Esophagus muscularis mucosa (tissue), 4 donors: ENCODE measurements at regions not wholly inside any gene's neighbourhood (a gene's known extent, or its start where the extent isn't known, plus 50 kb on each side); places are given as distances from the start of the nearest gene placed in this dataset.

Experiments used
- DNase-seq: peaks from one replicate; pipeline ENCODE4 v3.0.0-alpha.2; 2017; ENCODE audit errors: extremely low spot score
- H3K27ac ChIP-seq, 4 donors: fragments of 200-600 bp; sonication (generic); replicated peaks in 1 of 4; 1 replicate in 3 of 4; 2 replicates in 1 of 4; pipeline ENCODE4 v1.5.1; 2016 to 2019; ENCODE audit warnings: mild to moderate bottlenecking in 1 of 4
- H3K27me3 ChIP-seq, 4 donors: fragments of 200-600 bp; sonication (generic); one replicate each; pipeline versions ENCODE4 v1.5.1 to v1.6.0; 2016 to 2019
- H3K36me3 ChIP-seq, 4 donors: fragments of 200-600 bp; sonication (generic); one replicate each; pipeline ENCODE4 v1.5.1; 2016 to 2019
- H3K4me1 ChIP-seq, 4 donors: fragments of 200-600 bp; sonication (generic); one replicate each; pipeline ENCODE4 v1.5.1; 2016 to 2019
- H3K4me3 ChIP-seq, 4 donors: fragments of 200-600 bp; sonication (generic); 1 replicate in 2 of 4; 2 replicates in 2 of 4; pipeline ENCODE4 v1.5.1; 2016 to 2019; ENCODE audit warnings: mild to moderate bottlenecking in 4 of 4, moderate library complexity in 1 of 4
- H3K9me3 ChIP-seq, 4 donors: fragments of 200-600 bp; sonication (generic); 1 replicate in 3 of 4; 2 replicates in 1 of 4; pipeline ENCODE4 v1.5.1; 2016 to 2019
- CTCF ChIP-seq, 3 experiments: fragments of 200-600 bp in 2 of 3; fragments of 450-650 bp in 1 of 3; sonication (generic) in 2 of 3; IDR thresholded peaks; one replicate each; pipeline ENCODE4 v1.5.1; 2017 to 2019; ENCODE audit warnings: antibody characterized with exemption in 3 of 3, mild to moderate bottlenecking in 2 of 3, moderate library complexity in 1 of 3
- EP300 ChIP-seq: sonication (generic); formaldehyde crosslinking; IDR thresholded peaks from one replicate; pipeline ENCODE4 v1.6.1; 2017; ENCODE audit warnings: antibody characterized with exemption
- POLR2A ChIP-seq: fragments of 450-650 bp; IDR thresholded peaks from one replicate; pipeline ENCODE4 v1.6.1; 2017; ENCODE audit warnings: antibody characterized with exemption, moderate library complexity, mild to moderate bottlenecking, low read depth
- POLR2AphosphoS5 ChIP-seq, 2 donors: sonication (generic); formaldehyde crosslinking; IDR thresholded peaks; one replicate each; pipeline ENCODE4 v1.6.1; 2017; ENCODE audit warnings: antibody characterized with exemption in 2 of 2
- WGBS: methylation state at CpG from one replicate; pipeline ENCODE4 v1.1.5; 2018; 5-methylcytosine and 5-hydroxymethylcytosine counted together
- intact Hi-C: fragments of 100-400 bp; cut with DNase I; formaldehyde crosslinking; loops from one replicate; pipeline ENCODE4 v1.15.1; 2023

- no peak overlapping the region for H3K4me3 ChIP-seq
- no peaks in the 10 kb centered on the region for H3K4me1 ChIP-seq
- intact Hi-C loops, result no loop called here
- 59% methylated on average over 2 of the region's 2 CpGs for WGBS
- no peak overlapping the region for H3K27ac ChIP-seq
- DNase-seq, result no peak
- TF ChIP-seq POLR2A, result no peak
- no peak for TF ChIP-seq POLR2AphosphoS5 (IDR thresholded peaks at IDR 0.05)
- TF ChIP-seq CTCF (IDR thresholded peaks at IDR 0.05), result no peak
- no peak for TF ChIP-seq EP300
- H3K36me3 ChIP-seq, result no peaks in the 10 kb centered on the region
- H3K9me3 ChIP-seq, result no peaks in the 10 kb centered on the region
- no peaks in the 10 kb centered on the region for H3K27me3 ChIP-seq
These were observed 1153.0 kb upstream of the TENM4 start for GRCh38 chr11:80593648-80594374.

GRCh38 chr11:80592546-80592945 lies 1151.7 kb upstream of the TENM4 start:
- WGBS, result 79% methylated on average over 4 of the region's 4 CpGs
- no peak overlapping the region for H3K4me3 ChIP-seq
- DNase-seq, result no peak
- intact Hi-C loops, result no loop called here
- H3K27me3 ChIP-seq, result no peaks in the 10 kb centered on the region
- no peaks in the 10 kb centered on the region for H3K9me3 ChIP-seq
- no peak for TF ChIP-seq POLR2A
- no peak for TF ChIP-seq POLR2AphosphoS5 (IDR thresholded peaks at IDR 0.05)
- no peak for TF ChIP-seq CTCF (IDR thresholded peaks at IDR 0.05)
- no peak for TF ChIP-seq EP300
- no peaks in the 10 kb centered on the region for H3K36me3 ChIP-seq
- no peak overlapping the region for H3K27ac ChIP-seq
- H3K4me1 ChIP-seq, result no peaks in the 10 kb centered on the region

- no peak for TF ChIP-seq EP300
- TF ChIP-seq CTCF (IDR thresholded peaks at IDR 0.05), result no peak
- TF ChIP-seq POLR2A, result no peak
- TF ChIP-seq POLR2AphosphoS5 (IDR thresholded peaks at IDR 0.05), result no peak
- Histone ChIP-seq H3K4me3 (no peak overlapping the region), H3K27ac (no peak overlapping the region), H3K36me3 (no peaks in the 10 kb centered on the region), H3K27me3 (no peaks in the 10 kb centered on the region), H3K9me3 (no peaks in the 10 kb centered on the region), H3K4me1 (peaks cover 0 to 3% (median 0%) of the 10 kb centered on the region in 4 donors)
- intact Hi-C loops, result no loop called here
- no peak for DNase-seq
- WGBS, result 82% methylated on average over 2 of the region's 2 CpGs
These were observed 1147.1 kb upstream of the TENM4 start for GRCh38 chr11:80587906-80588305.

GRCh38 chr11:80586464-80586863 lies 1145.6 kb upstream of the TENM4 start:
- Histone ChIP-seq H3K4me3 (no peak overlapping the region), H3K27me3 (no peaks in the 10 kb centered on the region), H3K4me1 (peaks cover 0 to 3% (median 0%) of the 10 kb centered on the region in 4 donors), H3K36me3 (no peaks in the 10 kb centered on the region), H3K27ac (no peak overlapping the region), H3K9me3 (no peaks in the 10 kb centered on the region)
- DNase-seq, result no peak
- TF ChIP-seq POLR2AphosphoS5 (IDR thresholded peaks at IDR 0.05) (no peak), POLR2A (no peak), CTCF (IDR thresholded peaks at IDR 0.05) (no peak), EP300 (no peak)
- intact Hi-C loops, result no loop called here
- WGBS, result 92% methylated on average over 1 of the region's 1 CpG

GRCh38 chr11:80584661-80585060 lies 1143.8 kb upstream of the TENM4 start:
- no peak for DNase-seq
- TF ChIP-seq POLR2A (no peak), CTCF (IDR thresholded peaks at IDR 0.05) (no peak), EP300 (no peak), POLR2AphosphoS5 (IDR thresholded peaks at IDR 0.05) (no peak)
- Histone ChIP-seq H3K27ac (no peak overlapping the region), H3K4me1 (peaks cover 0 to 3% (median 0%) of the 10 kb centered on the region in 4 donors), H3K36me3 (no peaks in the 10 kb centered on the region), H3K27me3 (no peaks in the 10 kb centered on the region), H3K4me3 (no peak overlapping the region), H3K9me3 (no peaks in the 10 kb centered on the region)
- 83% methylated on average over 3 of the region's 3 CpGs for WGBS
- intact Hi-C loops, result no loop called here
